GM21529 (cell line): ENCODE measurements at regions not wholly inside any gene's neighbourhood (a gene's known extent, or its start where the extent isn't known, plus 50 kb on each side); places are given as distances from the start of the nearest gene placed in this dataset.

Experiments
- ATAC-seq: cut with Tn5 transposase; IDR thresholded peaks from one replicate; pipeline ENCODE4 v1.9.1; 2021; ENCODE audit not compliant: unreplicated experiment

DNA sequence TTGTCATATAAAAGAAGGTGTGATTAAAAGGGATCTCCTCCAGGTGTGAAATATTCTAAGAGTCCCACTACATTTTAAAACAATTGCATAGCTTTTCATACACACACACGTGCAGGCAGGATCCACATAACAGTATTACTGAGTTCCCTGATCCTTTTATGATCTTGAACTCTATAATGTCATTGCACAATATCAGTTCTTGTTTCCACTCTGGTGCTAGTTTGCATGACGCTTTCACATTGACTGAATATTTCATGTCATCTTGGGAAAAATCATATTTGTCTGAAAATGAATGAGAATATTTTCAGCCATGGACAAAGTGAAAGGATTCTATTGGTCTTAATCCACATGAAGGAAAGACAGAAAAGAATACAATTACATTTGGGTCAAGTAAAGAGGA is 703.8 kb downstream of the CDH8 start:
- ATAC-seq, result no peak

- ATAC-seq, result no peak
Measured at GRCh38 chr16:61324044-61324443, 712.2 kb downstream of the CDH8 start.

DNA sequence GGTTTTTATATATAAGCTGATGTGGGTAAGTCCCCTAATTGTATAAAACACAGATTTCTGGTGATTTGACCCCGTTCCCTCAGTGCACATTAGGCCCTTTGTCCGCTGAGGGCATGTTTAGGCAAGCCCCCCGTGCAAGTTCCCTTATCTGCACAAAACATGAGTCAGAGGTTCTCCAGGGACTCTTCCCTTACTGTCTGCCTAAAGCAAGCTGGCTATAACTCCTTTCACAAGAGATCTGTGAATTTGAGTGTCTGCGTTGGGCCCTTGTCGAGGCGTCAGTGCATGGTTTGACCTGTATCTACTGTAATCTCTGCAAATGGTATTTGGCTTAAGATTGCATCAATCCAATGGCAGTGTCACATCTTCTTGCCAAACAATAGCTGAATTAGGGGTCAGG is 712.8 kb downstream of the CDH8 start:
- no peak for ATAC-seq

- ATAC-seq, result no peak
Measured at GRCh38 chr16:61320791-61321190, 715.4 kb downstream of the CDH8 start.

- no peak for ATAC-seq
Measured at GRCh38 chr16:61313931-61314330, 722.3 kb downstream of the CDH8 start.

DNA sequence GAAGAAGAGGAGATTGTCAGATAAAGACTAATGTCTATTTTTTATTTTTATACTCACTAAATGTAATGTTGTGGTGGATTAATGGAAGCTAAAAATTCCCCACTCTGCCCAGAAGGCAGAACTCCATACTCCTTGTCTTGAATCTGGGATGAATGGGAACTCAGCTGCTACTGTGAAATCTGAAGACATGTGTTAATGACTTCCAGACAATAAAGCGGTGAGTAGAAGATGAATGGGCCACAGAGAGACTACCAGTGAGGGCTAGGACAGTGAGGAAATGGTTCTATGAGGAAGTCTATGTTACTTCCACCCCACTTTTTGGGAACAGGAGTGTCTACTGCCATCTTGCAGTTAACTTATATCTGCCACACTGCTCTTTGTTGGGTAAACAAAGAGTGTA is 726.9 kb downstream of the CDH8 start:
- no peak for ATAC-seq

DNA sequence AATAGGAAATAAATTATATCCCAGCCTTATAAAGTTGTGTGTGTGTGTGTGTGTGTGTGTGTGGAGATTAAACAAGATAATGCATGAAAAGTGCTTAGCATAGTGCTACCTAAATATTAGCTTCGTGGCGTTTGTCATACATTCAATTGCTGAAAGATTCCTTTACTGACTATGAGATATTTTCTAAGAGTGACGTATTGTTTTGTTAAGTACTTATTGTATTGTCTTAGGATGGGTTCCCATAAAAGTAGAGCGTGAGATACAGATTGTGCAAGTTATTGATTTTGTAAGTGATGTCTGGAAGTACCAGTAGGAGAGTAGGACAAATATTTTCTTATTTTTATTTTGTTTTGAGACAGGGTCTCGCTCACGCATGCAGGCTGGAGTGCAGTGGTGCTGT is 730.0 kb downstream of the CDH8 start:
- no peak for ATAC-seq

DNA sequence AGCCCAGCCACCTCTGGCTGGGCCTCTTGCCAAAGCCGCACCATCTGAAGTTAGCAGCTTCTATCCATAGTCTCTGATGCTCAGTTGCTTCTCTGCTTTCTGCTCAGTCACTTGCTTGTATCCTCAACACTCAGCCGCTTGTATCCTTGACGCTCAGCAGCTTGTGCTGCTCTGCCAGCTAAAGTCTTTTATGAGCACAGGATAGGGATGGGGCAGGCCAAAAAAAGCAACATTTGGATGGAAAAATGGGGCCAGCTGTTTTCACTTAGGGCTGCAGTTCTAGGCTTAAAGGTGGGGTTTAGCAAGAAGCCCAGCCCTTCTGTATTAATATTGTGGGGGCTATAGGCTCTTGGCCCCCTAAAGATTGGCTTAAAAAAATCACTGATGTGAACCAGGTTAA is 739.4 kb downstream of the CDH8 start:
- no peak for ATAC-seq

DNA sequence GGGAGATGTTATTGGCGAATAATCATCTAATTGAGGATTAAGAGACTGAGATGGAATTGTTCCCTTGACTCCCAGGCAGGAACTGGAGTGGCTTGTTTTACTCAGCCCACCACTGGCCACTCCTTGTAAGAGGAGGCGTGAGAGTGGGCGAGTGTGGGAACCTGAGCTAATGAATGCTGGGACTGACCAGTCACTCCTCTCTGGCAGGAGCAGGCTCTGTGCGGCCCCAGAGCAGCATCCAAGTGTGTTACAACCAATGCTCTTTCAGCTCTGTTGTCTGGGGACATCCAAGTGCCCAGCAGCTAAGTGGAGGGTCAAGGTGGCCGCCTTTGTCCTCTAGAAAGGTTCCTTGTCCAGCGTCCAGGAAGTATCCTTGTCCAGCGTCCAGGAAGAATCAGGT is 739.9 kb downstream of the CDH8 start:
- no peak for ATAC-seq

DNA sequence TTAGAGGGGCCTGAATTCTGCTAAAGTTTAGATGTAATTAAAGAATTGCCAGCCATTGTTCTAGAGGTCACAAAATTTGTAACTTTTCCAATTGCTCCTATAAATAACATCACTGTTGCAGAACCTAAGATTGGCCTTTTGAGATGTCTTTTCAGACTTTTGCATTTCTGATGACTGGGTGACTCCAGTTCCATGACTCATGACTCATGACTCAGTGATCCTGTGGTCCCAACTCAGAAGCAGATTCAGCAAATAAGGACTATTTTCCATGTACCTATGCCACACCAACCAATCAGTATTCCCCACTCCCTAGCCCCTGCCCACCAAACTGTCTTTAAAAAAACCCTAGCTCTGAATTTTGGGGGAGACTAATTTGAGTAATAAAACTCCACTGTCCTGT is 740.9 kb downstream of the CDH8 start:
- no peak for ATAC-seq

DNA sequence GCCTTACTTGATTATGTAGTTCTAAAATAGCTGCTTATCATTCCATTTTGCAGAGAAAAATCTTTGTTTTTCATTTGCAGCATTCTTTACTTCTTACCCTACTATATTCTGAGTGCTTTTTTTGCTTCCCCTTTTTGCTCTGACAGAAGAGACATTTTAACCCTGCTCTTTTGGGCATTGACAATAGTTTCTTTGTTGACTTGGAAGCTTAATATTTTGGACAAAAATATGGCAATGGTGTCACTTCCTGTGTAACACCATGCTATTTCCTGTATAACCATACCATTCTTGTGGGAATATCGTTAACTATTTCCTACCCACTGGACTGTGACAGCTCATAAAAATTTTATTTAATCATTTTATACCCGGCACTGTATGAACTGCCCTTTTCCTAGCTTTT is 747.1 kb downstream of the CDH8 start:
- ATAC-seq, result no peak

GRCh38 chr16:61277849-61278248 is 758.4 kb downstream of the CDH8 start:
- no peak for ATAC-seq

DNA sequence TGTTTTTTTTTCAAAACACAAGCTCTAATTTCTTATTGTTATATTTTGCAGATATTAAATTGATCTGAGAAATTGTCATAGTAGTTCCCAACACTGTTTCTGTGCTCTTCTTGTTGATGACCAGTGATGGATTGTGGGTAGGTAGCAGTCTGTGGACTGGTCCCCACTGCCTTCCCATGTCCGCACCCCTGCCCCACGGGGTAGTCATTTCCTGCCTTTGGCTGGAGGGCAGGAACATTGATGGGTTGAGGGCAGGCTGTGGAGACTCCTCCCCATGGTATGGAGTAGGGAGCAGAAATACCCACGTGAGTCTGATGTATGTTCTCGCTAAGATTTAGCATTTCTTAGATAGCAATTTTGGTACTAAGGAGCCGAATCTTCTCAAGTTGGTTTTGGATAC is 762.0 kb downstream of the CDH8 start:
- ATAC-seq, result no peak

GRCh38 chr16:61270726-61271125 is 765.5 kb downstream of the CDH8 start:
- no peak for ATAC-seq

- no peak for ATAC-seq
Measured at GRCh38 chr16:61263400-61263799, 772.8 kb downstream of the CDH8 start.

DNA sequence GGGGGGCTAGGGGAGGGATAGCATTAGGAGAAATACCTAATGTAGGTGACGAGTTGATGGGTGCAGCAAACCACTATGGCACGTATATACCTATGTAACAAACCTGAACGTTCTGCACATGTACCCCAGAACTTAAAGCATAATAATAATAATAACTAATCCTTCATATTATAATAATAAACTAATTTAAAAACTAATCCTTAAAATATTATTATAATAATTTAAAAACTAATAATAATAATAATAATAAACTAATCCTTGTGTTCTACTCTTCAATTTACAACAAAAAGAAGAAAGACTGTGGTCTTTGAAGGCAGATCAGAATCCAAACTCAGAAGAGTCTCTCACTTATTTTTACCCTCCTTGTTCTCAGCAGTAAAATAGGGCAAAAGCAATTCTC is 774.9 kb downstream of the CDH8 start:
- ATAC-seq, result no peak

- no peak for ATAC-seq
Measured at GRCh38 chr16:61246592-61246991, 789.6 kb downstream of the CDH8 start.

- no peak for ATAC-seq
Measured at GRCh38 chr16:61243954-61244353, 792.3 kb downstream of the CDH8 start.

GRCh38 chr16:61237884-61238485 is 798.3 kb downstream of the CDH8 start:
- ATAC-seq, result no peak

- ATAC-seq, result no peak
Measured at GRCh38 chr16:61233713-61234112, 802.5 kb downstream of the CDH8 start.

- no peak for ATAC-seq
Measured at GRCh38 chr16:61228371-61228770, 807.9 kb downstream of the CDH8 start.

GRCh38 chr16:61215605-61216004 is 820.6 kb downstream of the CDH8 start:
- ATAC-seq, result no peak

DNA sequence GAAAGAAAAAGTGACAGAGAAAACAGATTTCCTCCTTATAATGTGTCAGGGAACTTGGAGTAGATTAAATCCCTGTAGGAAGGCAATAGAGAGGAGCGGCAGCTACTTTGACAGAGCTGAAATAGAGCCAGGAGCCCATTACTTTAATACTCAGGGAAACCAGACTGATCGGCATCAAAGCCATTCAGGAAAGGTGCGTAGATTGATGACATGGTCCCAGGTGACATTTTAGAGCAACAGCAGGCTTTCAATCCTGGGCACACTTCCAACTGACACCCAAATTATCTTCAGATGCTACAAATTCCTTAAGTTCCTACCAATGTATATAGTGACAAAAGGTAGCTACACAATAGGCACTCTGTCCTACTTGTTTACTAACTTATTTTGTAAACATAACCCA is 821.5 kb downstream of the CDH8 start:
- ATAC-seq, result no peak

DNA sequence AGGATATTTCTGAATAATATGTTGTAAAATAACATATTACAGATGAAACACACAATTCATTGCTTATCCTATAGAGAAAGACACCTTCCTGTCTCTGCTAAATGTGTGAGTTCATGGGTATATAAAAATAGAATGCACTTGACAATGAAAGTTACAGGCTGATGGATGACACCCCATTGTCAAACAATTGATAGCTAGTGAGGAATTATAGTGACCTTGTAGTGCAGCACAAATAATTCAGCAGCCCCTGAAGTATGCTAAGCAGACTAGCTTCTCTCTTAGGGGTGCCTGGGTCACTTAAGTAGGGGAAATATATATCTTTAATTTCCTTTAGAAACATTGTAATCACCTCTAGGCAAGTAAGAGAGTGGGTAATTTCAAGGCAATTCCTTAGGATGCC is 826.2 kb downstream of the CDH8 start:
- ATAC-seq, result no peak
